ENCODE measurements at regions not wholly inside any gene's neighbourhood (a gene's known extent, or its start where the extent isn't known, plus 50 kb on each side); places are given as distances from the start of the nearest gene placed in this dataset.

DNA sequence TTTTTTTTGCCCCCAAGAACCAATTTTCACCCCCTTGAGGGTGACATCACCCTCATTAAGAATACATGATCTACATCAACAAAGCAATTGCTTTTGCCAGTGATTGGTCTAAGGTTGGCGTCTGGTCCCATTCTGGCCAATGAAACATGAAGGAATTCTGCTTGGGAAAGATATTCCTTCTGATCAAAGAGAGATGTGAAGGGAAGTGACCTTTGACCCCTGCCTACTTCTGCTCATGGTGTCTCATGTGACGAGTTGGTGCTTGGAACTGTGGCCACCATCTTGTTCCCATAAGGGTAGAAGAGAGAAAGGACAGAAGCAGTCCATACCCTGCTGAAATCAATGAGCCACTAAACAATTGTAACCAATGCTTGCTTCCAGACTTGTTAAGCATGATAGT is 85.1 kb downstream of the LBH start:
- FAIRE-seq (no peak), DNase-seq (ENCODE audit: low read depth, low spot score) (no peak)
- Histone ChIP-seq H3K27me3 (ENCODE audit: control insufficient read depth, extremely low read depth, insufficient read depth, low read length) (no peaks in the 10 kb centered on the region), H4K20me1 (ENCODE audit: control insufficient read depth, extremely low read depth, insufficient read depth, low read length) (no peaks in the 10 kb centered on the region), H3K27ac (ENCODE audit: control insufficient read depth, insufficient read depth, low read length) (no peak overlapping the region), H3K9me3 (ENCODE audit: control insufficient read depth, low read depth, low read length) (no peaks in the 10 kb centered on the region), H3K9ac (ENCODE audit: control insufficient read depth, extremely low read depth, insufficient read depth, low read length) (no peak overlapping the region), H3K36me3 (ENCODE audit: control insufficient read depth in 2 of 2, extremely low read depth in 1 of 2, insufficient read depth in 2 of 2, low read length in 2 of 2) (no peaks in the 10 kb centered on the region), H3K79me2 (ENCODE audit: control insufficient read depth, insufficient read depth, low read length) (no peaks in the 10 kb centered on the region), H3K9me1 (ENCODE audit: control insufficient read depth, extremely low read depth, insufficient read depth, low read length) (no peaks in the 10 kb centered on the region), H3K4me2 (ENCODE audit: control insufficient read depth, extremely low read depth, insufficient read depth, low read depth, low read length) (no peak overlapping the region), H3K4me1 (ENCODE audit: control insufficient read depth, extremely low read depth, insufficient read depth, low read length) (no peaks in the 10 kb centered on the region), H2AFZ (ENCODE audit: control insufficient read depth, low read length) (no peak overlapping the region), H3K4me3 (ENCODE audit: control insufficient read depth in 2 of 3, extremely low read depth in 1 of 3, insufficient read depth in 2 of 3, low read depth in 1 of 3, low read length in 3 of 3) (no peak overlapping the region)
- dilution Hi-C loops (cut with MboI; ENCODE audit: extremely low pct_ligation_motif_present, low sequenced_read_pairs) = no loop called here
- TF ChIP-seq EZH2 (IDR thresholded peaks at IDR 0.05; ENCODE audit: low read length) = no peak
- TF ChIP-seq, protein P1, sequence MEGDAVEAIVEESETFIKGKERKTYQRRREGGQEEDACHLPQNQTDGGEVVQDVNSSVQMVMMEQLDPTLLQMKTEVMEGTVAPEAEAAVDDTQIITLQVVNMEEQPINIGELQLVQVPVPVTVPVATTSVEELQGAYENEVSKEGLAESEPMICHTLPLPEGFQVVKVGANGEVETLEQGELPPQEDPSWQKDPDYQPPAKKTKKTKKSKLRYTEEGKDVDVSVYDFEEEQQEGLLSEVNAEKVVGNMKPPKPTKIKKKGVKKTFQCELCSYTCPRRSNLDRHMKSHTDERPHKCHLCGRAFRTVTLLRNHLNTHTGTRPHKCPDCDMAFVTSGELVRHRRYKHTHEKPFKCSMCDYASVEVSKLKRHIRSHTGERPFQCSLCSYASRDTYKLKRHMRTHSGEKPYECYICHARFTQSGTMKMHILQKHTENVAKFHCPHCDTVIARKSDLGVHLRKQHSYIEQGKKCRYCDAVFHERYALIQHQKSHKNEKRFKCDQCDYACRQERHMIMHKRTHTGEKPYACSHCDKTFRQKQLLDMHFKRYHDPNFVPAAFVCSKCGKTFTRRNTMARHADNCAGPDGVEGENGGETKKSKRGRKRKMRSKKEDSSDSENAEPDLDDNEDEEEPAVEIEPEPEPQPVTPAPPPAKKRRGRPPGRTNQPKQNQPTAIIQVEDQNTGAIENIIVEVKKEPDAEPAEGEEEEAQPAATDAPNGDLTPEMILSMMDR (optimal IDR thresholded peaks at IDR 0.05 in 1 of 3, IDR thresholded peaks at IDR 0.05 in 1 of 3, conservative IDR thresholded peaks at IDR 0.05 in 1 of 3; ENCODE audit: extremely low read depth in 1 of 3, insufficient read depth in 2 of 3, low read length in 3 of 3) = no peak

DNA sequence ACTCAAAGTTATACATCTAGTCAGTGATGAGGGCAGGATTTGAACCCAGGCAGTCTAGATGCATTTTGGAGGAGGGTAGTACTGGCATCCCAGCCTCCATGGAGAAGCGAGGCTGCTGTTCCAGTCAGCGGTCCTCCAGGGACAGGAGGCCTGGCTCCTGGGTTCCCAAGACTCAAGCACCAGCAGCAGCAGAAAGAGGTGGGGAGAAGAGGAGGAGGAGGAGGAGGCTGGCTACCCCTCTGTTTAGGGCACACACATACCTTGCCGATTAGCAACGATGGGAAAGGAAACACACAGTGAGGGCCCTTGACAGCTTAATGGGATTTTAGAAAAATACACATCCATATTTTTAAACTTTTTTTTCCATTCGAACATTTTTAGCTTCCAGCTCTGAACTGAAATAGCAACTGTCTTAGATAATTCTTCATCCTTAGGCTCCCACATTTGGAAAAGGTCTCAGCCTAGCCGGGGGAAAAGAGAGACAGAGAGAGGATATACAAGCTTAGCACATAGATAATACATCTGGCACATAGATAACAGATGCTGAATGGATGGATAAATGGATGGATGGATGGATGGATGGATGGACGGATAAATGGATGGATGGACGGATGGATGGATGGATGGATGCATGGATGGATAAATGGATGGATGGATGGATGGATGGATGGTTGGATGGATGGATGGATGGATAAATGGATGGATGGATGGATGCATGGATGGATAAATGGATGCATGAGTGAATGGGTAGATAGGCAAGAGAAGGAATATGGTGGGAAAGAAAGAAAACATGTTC is 87.9 kb downstream of the LBH start:
- no peak for DNase-seq (ENCODE audit: low read depth, low spot score)
- Histone ChIP-seq H3K9me3 (ENCODE audit: control insufficient read depth, low read depth, low read length) (no peaks in the 10 kb centered on the region), H3K4me3 (ENCODE audit: control insufficient read depth in 2 of 3, extremely low read depth in 1 of 3, insufficient read depth in 2 of 3, low read depth in 1 of 3, low read length in 3 of 3) (no peak overlapping the region), H3K36me3 (ENCODE audit: control insufficient read depth in 2 of 2, extremely low read depth in 1 of 2, insufficient read depth in 2 of 2, low read length in 2 of 2) (no peaks in the 10 kb centered on the region), H3K27ac (ENCODE audit: control insufficient read depth, insufficient read depth, low read length) (no peak overlapping the region), H2AFZ (ENCODE audit: control insufficient read depth, low read length) (no peak overlapping the region), H3K4me1 (ENCODE audit: control insufficient read depth, extremely low read depth, insufficient read depth, low read length) (no peaks in the 10 kb centered on the region), H3K4me2 (ENCODE audit: control insufficient read depth, extremely low read depth, insufficient read depth, low read depth, low read length) (no peak overlapping the region), H4K20me1 (ENCODE audit: control insufficient read depth, extremely low read depth, insufficient read depth, low read length) (no peaks in the 10 kb centered on the region), H3K79me2 (ENCODE audit: control insufficient read depth, insufficient read depth, low read length) (no peaks in the 10 kb centered on the region), H3K27me3 (ENCODE audit: control insufficient read depth, extremely low read depth, insufficient read depth, low read length) (no peaks in the 10 kb centered on the region), H3K9ac (ENCODE audit: control insufficient read depth, extremely low read depth, insufficient read depth, low read length) (no peak overlapping the region), H3K9me1 (ENCODE audit: control insufficient read depth, extremely low read depth, insufficient read depth, low read length) (no peaks in the 10 kb centered on the region)
- FAIRE-seq = no peak
- TF ChIP-seq EZH2 (IDR thresholded peaks at IDR 0.05; ENCODE audit: low read length) = no peak
- TF ChIP-seq, protein P1 (optimal IDR thresholded peaks at IDR 0.05 in 1 of 3, IDR thresholded peaks at IDR 0.05 in 1 of 3, conservative IDR thresholded peaks at IDR 0.05 in 1 of 3; ENCODE audit: extremely low read depth in 1 of 3, insufficient read depth in 2 of 3, low read length in 3 of 3) = no peak
- dilution Hi-C loops (cut with MboI; ENCODE audit: extremely low pct_ligation_motif_present, low sequenced_read_pairs) = no loop called here

Measured in keratinocyte (primary cell).